HEK293T (cell line): ENCODE measurements at regions not wholly inside any gene's neighbourhood (a gene's known extent, or its start where the extent isn't known, plus 50 kb on each side); places are given as distances from the start of the nearest gene placed in this dataset.

Source experiments
- FOXA1 ChIP-seq: fragments of 450-650 bp; IDR thresholded peaks from 2 replicates; pipeline ENCODE4 v1.6.1; 2016; ENCODE audit warnings: mild to moderate bottlenecking
- FOXM1 ChIP-seq: fragments of 450-650 bp; IDR thresholded peaks from 2 replicates; pipeline ENCODE4 v1.6.1; 2017; ENCODE audit warnings: mild to moderate bottlenecking, borderline replicate concordance
- HDGF ChIP-seq: fragments of 450-650 bp; IDR thresholded peaks from 2 replicates; pipeline ENCODE4 v1.6.1; 2017; ENCODE audit warnings: antibody characterized with exemption, borderline replicate concordance
- SP1 ChIP-seq: fragments of 450-650 bp; IDR thresholded peaks from 2 replicates; pipeline ENCODE4 v1.6.1; 2017
- TARDBP ChIP-seq: fragments of 450-650 bp; IDR thresholded peaks from 2 replicates; pipeline ENCODE4 v1.6.1; 2016

GRCh38 chr5:158510479-158510878 is 589.2 kb downstream of the EBF1 start:
- TF ChIP-seq FOXM1 (no peak), SP1 (no peak), TARDBP (no peak), FOXA1 (no peak), HDGF (no peak)
